Endodermal cell (in vitro differentiated cells): ENCODE measurements at regions not wholly inside any gene's neighbourhood (a gene's known extent, or its start where the extent isn't known, plus 50 kb on each side); places are given as distances from the start of the nearest gene placed in this dataset.
"Not testable (repeated sequence)": the region's sequence is repeated elsewhere in the genome, so short reads cannot be mapped to it uniquely, and the experiment has no call there.

ENCODE experiments used
- DNase-seq: peaks from one replicate; pipeline ENCODE4 v3.0.0-alpha.2; 2017
- H3K27ac ChIP-seq: 2 replicates; pipeline ENCODE4 v1.5.1; 2013; ENCODE audit warnings: mild to moderate bottlenecking, low read depth, low read length, moderate library complexity
- H3K27me3 ChIP-seq: 2 replicates; pipeline ENCODE4 v1.6.1; 2013; ENCODE audit warnings: mild to moderate bottlenecking, low read length, moderate library complexity; ENCODE audit not compliant: insufficient read depth, control insufficient read depth, poor library complexity, severe bottlenecking
- H3K36me3 ChIP-seq: 2 replicates; pipeline ENCODE4 v1.7.0; 2013; ENCODE audit warnings: mild to moderate bottlenecking, low read length, moderate library complexity; ENCODE audit not compliant: control insufficient read depth, insufficient read depth
- H3K4me1 ChIP-seq: one replicate; pipeline ENCODE4 v1.7.0; 2013; ENCODE audit warnings: low read length; ENCODE audit not compliant: control insufficient read depth, insufficient read depth
- H3K4me3 ChIP-seq: 2 replicates; pipeline ENCODE4 v1.5.1; 2013; ENCODE audit warnings: mild to moderate bottlenecking, low read length, moderate library complexity
- H3K9ac ChIP-seq: 2 replicates; pipeline ENCODE4 v1.6.1; 2013; ENCODE audit warnings: mild to moderate bottlenecking, low read length, moderate library complexity; ENCODE audit not compliant: poor library complexity, severe bottlenecking; ENCODE audit errors: extremely low read depth
- H3K9me3 ChIP-seq: 2 replicates; pipeline ENCODE4 v1.6.1; 2013; ENCODE audit warnings: mild to moderate bottlenecking, low read length, moderate library complexity; ENCODE audit not compliant: control insufficient read depth
- H3K27ac Mint-ChIP-seq: 2 replicates; pipeline ENCODE4 v1.8.0; 2020; ENCODE audit warnings: mixed read lengths
- H3K27me3 Mint-ChIP-seq: 2 replicates; pipeline ENCODE4 v1.8.0; 2021; ENCODE audit warnings: mild to moderate bottlenecking, mixed read lengths; ENCODE audit not compliant: insufficient read depth
- H3K36me3 Mint-ChIP-seq: 2 replicates; pipeline ENCODE4 v1.8.0; 2020; ENCODE audit warnings: low read depth, mixed read lengths
- H3K4me1 Mint-ChIP-seq: 2 replicates; pipeline ENCODE4 v1.8.0; 2020; ENCODE audit warnings: mixed read lengths
- H3K4me3 Mint-ChIP-seq: 2 replicates; pipeline ENCODE4 v1.8.0; 2020; ENCODE audit warnings: mild to moderate bottlenecking, moderate library complexity, mixed read lengths
- H3K9me3 Mint-ChIP-seq: 2 replicates; pipeline ENCODE4 v1.8.0; 2020; ENCODE audit warnings: mild to moderate bottlenecking, mixed read lengths
- WGBS, 2 experiments: methylation state at CpG; one replicate each; pipeline versions ENCODE4 v1.1.5 to v1.1.7; 2013; ENCODE audit warnings: missing lambda C conversion rate in 2 of 2, mixed read lengths in 1 of 2; ENCODE audit not compliant: insufficient coverage in 1 of 2, insufficient read length in 1 of 2; 5-methylcytosine and 5-hydroxymethylcytosine counted together
- TF ChIP-seq, protein P1 (sequence below): fragments of 200-600 bp; sonication (generic); conservative IDR thresholded peaks from 2 replicates; pipeline ENCODE4 v1.5.0; 2021; ENCODE audit warnings: antibody characterized with exemption, mild to moderate bottlenecking

DNA sequence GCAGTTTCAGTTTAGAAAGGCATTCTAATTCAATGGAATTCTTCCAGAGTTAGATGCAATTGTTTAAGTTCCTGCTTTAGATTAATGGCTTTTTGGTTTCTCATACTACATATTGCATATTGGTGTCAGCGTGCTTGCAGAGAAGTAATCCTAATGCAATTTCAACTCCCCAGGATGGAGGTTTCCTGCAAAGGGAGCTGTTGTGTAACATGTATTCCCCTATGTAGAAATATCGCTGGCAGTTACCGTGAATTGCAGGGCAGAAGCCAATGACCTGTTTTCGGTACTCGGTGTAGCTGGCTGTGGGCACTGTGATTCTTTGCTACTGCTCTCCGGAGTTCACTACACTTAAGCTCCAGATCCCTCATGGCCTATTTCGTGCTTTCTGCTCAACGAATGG lies 256.1 kb upstream of the PTBP2 start:
- peaks cover 15% of the 10 kb centered on the region for H3K27me3 Mint-ChIP-seq
- Histone ChIP-seq H3K27me3 (no peaks in the 10 kb centered on the region), H3K36me3 (no peaks in the 10 kb centered on the region), H3K9ac (no peak overlapping the region), H3K4me1 (no peaks in the 10 kb centered on the region), H3K9me3 (no peaks in the 10 kb centered on the region), H3K4me3 (no peak overlapping the region), H3K27ac (no peak overlapping the region)
- H3K9me3 Mint-ChIP-seq = peaks cover 11% of the 10 kb centered on the region
- TF ChIP-seq, protein P1, sequence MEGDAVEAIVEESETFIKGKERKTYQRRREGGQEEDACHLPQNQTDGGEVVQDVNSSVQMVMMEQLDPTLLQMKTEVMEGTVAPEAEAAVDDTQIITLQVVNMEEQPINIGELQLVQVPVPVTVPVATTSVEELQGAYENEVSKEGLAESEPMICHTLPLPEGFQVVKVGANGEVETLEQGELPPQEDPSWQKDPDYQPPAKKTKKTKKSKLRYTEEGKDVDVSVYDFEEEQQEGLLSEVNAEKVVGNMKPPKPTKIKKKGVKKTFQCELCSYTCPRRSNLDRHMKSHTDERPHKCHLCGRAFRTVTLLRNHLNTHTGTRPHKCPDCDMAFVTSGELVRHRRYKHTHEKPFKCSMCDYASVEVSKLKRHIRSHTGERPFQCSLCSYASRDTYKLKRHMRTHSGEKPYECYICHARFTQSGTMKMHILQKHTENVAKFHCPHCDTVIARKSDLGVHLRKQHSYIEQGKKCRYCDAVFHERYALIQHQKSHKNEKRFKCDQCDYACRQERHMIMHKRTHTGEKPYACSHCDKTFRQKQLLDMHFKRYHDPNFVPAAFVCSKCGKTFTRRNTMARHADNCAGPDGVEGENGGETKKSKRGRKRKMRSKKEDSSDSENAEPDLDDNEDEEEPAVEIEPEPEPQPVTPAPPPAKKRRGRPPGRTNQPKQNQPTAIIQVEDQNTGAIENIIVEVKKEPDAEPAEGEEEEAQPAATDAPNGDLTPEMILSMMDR = no peak
- no peaks in the 10 kb centered on the region for H3K36me3 Mint-ChIP-seq
- peaks cover 5% of the 10 kb centered on the region for H3K4me1 Mint-ChIP-seq
- H3K4me3 Mint-ChIP-seq = no peak overlapping the region
- H3K27ac Mint-ChIP-seq = no peak overlapping the region
- 79 to 84% methylated on average over 6 to 8 of the region's 8 CpGs for WGBS, 2 experiments
- no peak for DNase-seq

DNA sequence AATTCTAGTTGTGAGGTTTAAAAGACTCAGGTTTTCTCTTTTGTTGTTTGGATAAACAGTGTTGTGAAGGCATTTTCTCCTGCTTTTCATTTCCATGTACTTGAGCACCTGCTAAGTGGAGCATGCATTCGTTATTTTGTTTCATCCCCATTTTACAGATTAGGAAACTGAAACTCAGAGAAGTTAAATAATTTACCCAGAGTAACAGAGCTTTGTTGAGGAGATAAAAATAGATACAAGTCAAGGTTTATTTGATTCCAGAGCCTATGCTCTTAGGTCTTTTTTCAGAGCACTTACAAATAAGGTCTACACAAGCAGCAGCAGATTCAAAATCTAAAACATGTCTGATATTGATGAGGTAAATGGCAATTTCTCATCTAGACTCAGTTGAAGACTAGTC lies 254.7 kb upstream of the PTBP2 start:
- no peaks in the 10 kb centered on the region for H3K4me1 ChIP-seq
- peaks cover 11% of the 10 kb centered on the region for H3K9me3 ChIP-seq
- Mint-ChIP-seq H3K4me1 (peaks cover 5% of the 10 kb centered on the region), H3K36me3 (no peaks in the 10 kb centered on the region), H3K27ac (no peak overlapping the region), H3K27me3 (peaks cover 25% of the 10 kb centered on the region), H3K9me3 (peaks cover 17% of the 10 kb centered on the region), H3K4me3 (no peak overlapping the region)
- H3K4me3 ChIP-seq = no peak overlapping the region
- H3K9ac ChIP-seq = no peak overlapping the region
- TF ChIP-seq, protein P1 = no peak
- H3K27me3 ChIP-seq = no peaks in the 10 kb centered on the region
- no peak overlapping the region for H3K27ac ChIP-seq
- DNase-seq = no peak
- WGBS, 2 experiments = 80 to 90% methylated on average over 1 of the region's 1 CpG
- H3K36me3 ChIP-seq = no peaks in the 10 kb centered on the region

DNA sequence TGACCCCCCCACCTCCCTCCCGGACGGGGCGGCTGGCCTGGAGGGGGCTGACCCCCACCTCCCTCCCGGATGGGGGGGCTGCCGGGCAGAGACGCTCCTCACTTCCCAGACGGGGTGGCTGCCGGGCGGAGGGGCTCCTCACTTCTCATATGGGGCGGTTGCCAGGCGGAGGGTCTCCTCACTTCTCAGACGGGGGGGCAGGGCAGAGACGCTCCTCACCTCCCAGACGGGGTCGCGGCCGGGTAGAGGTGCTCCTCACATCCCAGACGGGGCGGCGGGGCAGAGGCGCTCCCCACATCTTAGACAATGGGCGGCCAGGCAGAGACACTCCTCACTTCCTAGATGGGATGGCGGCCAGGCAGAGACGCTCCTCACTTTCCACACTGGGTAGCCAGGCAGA lies 251.9 kb upstream of the PTBP2 start:
- Mint-ChIP-seq H3K9me3 (peaks cover 17% of the 10 kb centered on the region), H3K27me3 (peaks cover 54% of the 10 kb centered on the region)
- Histone ChIP-seq H3K9me3 (peaks cover 11% of the 10 kb centered on the region), H3K27me3 (peaks cover 20% of the 10 kb centered on the region)
- H3K4me1 ChIP-seq, H3K9ac ChIP-seq, H3K36me3 Mint-ChIP-seq, DNase-seq, H3K4me3 ChIP-seq, H3K27ac ChIP-seq, H3K4me3 Mint-ChIP-seq, H3K4me1 Mint-ChIP-seq, H3K27ac Mint-ChIP-seq, H3K36me3 ChIP-seq: not testable (repeated sequence)
- WGBS, 2 experiments = 98% methylated on average over 9 of the region's 24 CpGs; no CpG with 5 or more reads in 1 of the 2 experiments

DNA sequence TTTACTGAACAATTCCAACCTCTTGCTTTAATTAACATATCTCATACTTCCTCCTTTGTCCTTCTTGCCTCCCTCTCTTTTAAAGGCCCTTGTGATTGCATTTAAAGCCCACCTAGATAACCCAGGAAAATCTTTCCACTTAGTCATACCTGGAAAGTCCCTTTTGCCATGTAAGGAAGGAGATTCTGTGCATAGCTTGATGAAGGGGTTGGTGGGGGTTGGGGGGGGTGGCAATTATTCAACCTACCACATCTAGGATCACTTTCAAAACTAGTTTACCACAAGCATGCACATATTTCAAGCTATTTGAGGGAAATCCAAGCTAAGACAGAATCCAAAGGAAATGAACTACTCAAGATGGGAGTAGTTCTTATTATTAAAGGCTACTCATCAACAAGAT lies 249.1 kb upstream of the PTBP2 start:
- Mint-ChIP-seq H3K4me1 (peaks cover 9% of the 10 kb centered on the region), H3K36me3 (no peaks in the 10 kb centered on the region), H3K27ac (no peak overlapping the region), H3K4me3 (no peak overlapping the region), H3K27me3 (peaks cover 77% of the 10 kb centered on the region), H3K9me3 (peaks cover 17% of the 10 kb centered on the region)
- peaks cover 32% of the 10 kb centered on the region for H3K27me3 ChIP-seq
- no peaks in the 10 kb centered on the region for H3K36me3 ChIP-seq
- TF ChIP-seq, protein P1 = no peak
- no peak overlapping the region for H3K4me3 ChIP-seq
- no peak overlapping the region for H3K27ac ChIP-seq
- H3K9ac ChIP-seq = no peak overlapping the region
- DNase-seq = no peak
- no peaks in the 10 kb centered on the region for H3K4me1 ChIP-seq
- peaks cover 11% of the 10 kb centered on the region for H3K9me3 ChIP-seq
